ENCODE measurements at regions not wholly inside any gene's neighbourhood (a gene's known extent, or its start where the extent isn't known, plus 50 kb on each side); places are given as distances from the start of the nearest gene placed in this dataset.
A peak's percentile ranks its signal among the peaks of the same experiment; 100 is the strongest.

DNA sequence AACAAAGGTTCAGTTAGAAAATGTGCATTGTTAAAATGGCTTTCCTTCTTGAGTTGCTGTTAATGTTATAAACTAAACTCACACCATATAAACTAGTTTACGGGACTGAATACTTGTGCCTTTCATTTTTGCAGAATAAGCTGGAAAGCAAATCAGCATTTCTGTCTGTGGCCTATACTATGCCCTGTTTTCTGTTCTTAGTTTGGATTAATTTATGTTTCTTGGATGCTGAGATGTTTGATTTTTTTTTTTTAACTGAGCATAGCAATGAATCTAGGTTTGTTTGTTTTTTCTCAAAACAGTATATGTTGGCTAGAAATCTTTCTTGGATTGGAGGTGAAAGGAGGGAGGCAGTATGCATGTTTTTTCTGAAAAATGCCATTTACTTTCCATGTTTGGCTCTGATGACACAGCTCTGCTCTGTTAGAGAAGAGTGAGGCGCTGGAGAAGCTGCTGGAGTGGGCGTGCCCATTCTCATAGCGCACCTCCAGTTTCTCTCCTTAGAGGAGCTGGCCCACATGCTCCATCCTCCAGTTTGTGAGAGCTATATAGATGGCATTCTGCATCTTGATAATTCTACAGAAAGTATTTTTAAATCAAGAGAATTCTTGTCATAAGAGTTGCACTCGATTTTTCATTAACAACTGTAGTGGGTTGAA is 423.6 kb upstream of the TPM1 start:
- no peak for DNase-seq

DNA sequence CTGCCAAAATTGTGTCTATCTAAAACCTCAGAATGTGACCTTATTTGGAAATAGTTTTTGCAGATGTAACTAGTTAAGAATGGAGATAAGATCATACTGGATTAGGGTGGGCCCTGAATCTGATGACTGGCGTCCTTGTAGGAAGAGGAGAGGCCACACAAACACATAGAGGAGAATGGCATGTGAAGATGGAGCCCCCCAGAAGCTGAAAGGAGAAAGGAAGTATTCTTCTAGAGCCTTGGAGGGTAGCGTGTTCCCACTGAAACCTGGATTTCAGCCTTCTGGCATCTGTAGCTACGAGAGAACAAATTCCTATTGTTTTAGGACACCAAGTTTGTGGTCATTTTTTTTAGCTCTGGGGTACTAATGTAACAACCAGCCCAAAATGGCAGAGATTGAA is 423.0 kb upstream of the TPM1 start:
- no peak for DNase-seq

DNA sequence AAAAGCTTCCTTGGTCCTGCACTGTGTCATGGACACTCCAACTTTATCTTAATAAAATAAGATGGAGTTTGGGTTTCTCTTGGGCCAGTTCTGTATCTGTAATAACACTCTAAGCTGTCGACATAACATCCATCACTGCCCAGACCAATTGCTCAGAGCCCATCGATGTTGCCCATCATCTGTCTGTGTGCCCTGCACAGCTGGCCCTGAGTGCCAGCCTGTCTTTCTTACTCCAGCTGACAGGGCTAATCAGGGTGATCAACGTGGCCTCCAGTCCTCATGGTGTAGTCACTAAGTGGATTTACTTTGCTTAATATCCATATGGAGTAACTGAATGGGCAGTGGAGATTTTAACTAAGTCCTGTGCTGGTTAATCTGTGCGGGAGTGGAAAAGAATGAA is 419.8 kb upstream of the TPM1 start:
- no peak for DNase-seq

DNA sequence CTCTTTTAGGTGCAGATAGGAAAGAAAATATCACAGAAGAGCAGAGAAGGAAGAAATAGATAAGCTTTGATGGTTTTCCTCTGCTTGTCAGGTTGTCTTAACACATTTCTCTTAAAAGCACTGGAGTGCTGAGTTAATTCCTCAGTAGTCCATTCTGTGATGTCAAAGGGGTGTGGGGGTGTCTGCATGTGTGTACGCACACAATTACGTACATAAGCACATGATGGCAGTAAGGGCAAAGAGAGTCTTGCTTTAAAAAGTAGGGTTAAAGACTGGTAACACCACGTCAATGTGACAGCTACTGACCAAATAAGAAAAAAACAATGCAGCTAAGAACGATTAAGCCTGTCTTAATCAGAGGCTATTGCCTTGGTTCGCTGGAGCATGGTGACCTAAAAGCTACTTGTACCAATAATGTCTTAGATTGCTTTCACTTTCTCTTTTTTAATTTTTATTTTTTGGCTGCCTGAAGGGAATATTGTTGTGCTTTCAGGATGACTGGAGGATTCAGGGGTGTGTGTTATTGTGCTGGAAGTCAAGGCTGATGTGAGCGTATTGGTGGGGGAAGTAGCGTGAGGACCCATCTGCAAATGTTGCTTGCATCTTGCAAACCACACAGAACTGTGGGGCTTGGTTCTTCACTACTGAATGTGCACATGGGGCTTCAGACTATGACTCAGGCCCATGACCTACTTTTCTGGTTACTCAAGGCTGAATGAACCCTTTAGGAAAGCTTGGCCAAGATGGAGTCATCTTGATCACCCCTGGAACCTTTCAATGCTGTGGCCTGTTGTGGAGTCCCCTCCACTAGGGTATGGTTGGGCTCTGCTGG is 417.8 kb upstream of the TPM1 start:
- DNase-seq: no peak

DNA sequence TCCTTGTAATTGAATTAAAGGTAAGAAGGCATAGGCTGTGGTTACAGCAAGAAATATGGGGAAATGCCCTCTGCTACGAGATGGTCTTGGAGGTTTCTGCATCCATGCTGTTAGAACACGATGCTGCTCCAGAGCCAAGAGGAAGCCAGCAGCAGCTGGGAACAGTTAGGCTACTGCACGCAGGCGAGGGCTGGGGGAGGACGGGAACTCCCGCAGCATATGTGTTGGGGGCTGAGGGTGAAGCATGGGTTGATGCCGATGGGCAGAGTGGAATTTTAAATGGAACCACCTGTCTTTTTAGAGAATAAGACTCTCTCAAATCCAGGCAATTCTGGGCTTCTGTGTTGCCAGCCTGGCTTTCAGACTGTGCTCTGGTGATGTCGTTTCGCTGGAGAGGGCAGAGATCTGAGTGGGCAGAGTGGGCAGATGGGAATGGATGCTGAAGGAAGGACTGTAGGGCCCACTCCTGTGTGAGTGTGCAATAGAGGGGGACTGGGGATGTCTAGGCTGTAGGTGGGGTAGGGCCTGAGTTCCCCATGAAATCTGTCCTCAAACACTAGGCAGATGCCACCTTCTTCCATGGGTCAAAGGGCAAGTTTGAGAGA is 417.0 kb upstream of the TPM1 start:
- DNase-seq: peak; percentile 23

DNA sequence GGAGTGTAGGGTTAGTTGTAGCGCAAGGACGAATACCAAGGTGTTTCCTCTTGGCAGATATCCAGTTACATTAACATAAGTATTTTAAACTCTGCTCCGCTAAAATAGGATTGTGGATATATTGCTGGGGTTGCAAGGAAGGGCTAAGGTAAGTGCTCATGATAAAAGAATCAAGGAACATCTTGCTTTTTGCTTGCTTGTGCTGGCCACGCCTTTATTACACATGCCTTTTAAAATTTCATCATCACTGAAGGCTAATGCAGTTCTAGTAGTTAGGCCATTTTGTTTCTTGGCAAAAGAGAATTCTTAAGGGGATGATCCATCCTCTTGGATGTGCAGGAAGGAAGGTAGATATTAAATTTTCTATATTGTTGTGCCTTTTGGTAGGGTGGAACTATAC is 415.6 kb upstream of the TPM1 start:
- DNase-seq: no peak

DNA sequence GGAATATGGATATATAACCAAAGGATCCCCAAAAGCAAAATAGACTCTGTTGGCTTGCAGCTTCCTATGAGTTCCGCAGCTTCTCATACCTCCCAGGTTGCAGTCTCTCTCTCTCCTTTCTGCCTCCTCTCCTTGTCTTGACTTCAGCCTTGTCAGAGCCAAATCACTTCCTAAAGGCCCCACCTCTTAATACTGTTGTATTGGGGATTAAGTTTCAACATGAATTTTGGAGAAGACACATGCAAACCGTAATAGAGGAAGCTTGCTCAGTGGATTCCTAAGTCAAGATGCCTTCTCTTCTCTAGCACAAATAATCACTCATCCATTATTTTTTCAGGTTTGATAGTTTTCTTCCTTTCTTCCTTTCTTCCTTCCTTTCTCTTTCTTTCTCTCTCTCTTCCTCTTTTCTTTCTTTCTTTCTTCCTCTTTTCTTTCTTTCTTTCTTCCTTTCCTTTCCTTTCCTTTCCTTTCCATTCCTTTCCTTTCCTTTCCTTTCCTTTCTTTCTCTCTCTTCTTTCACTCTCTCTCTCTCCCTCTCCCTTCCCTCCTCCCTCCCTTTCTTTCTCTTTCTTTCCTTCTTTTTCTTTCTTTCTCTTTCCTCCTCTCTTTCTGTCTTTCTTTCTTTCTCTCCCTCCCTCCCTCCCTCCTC is 411.3 kb upstream of the TPM1 start:
- no peak for DNase-seq

DNA sequence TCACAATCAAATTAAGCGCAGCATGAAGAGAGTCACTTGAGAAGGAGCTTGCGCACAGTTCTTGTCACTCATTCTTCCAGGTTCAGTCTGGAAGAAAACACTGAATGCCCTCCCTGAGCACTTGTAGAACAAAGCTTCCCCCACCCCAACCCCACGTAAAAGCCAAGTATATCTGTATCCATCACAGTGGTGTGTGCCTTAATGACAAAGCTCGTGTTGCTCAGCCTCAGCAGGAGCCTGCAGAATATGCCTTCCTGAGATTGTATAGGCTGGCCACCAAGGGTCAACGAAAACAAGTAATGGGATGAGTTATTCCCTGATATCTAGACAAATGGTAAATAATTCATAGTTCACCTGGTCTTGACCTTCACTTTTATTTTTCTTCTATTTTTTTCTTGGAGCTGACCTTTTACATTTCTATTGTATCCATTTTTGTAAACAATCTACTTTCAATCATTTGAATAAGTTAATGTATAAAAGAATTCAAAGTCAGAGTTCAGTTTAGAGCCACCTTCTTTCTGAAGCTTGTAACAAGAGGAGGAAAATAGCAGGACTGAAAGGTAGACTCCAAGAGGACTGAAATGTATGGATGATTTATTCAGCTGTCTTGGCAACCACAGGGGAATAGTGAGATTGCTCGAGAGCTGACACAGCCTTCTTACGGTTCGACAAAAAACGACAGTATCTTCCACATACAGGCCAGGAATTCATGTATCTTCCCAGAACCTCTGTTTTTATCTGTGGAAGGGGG is 405.5 kb upstream of the TPM1 start:
- DNase-seq: peak; percentile 11

DNA sequence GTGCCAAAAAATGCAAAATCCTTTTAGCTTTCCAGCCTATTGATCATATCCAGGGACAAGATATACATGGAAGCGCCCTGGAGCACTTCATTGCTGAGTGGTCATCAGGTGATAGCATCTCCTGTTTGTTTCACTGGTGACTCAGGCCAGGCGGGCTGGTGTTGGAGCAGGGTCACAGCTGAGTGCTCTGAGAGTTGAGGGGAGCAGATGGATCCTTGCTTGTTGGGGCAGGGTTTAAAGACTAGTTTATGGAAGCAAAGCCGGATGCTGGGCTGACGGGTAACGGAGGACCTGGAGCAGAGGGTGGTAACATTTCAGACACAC is 405.0 kb upstream of the TPM1 start:
- no peak for DNase-seq

DNA sequence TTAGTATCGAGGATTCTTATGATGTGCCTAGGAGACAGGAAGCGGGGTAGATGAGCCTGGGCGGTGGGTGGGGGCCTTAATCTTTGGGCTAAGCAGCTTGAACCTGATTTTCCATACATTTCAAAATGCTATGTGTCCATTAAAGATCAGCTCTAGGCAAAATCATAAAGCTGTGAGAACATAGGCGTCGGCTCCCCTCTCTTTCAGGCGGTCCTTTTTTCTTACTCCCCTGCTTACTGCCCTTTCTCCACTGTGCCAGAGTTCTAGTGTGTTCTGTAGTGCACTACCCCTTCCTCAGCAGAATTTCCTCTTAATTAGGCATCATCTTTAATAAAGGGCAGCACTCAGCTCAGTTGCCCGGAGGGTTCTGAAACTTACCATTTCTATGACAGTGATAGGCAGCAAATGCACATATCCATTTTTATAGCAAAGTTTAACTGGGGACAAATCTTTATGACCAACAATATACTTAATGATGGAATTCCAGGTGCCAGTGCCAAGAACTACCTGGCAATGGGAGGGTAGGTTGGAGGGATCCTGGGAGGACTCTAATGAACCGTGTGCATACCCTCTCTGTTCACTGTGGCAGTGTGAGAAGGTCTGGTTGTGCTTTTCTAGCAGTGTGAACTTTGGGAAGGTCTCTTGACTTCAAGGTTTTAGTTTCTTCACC is 404.5 kb upstream of the TPM1 start:
- no peak for DNase-seq

DNA sequence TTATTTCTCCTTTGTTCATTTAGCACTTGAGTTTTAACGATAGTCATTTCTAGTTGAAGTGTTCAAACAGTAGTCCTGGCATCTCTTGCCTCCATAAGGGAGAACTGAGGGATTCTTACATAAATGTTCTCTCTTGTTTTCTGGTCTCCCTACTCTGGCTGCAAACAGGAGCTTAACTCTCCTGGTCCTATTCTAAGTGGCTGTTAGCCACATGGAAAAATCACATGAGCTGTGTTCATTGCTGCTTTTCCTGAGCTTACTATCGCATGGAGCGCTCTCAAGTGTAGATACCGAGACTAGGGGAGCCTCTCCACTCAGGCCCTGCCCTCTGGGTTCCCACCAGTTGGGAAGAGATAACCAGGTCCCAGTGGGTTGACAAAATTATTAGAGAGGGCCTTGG is 403.1 kb upstream of the TPM1 start:
- DNase-seq: no peak

DNA sequence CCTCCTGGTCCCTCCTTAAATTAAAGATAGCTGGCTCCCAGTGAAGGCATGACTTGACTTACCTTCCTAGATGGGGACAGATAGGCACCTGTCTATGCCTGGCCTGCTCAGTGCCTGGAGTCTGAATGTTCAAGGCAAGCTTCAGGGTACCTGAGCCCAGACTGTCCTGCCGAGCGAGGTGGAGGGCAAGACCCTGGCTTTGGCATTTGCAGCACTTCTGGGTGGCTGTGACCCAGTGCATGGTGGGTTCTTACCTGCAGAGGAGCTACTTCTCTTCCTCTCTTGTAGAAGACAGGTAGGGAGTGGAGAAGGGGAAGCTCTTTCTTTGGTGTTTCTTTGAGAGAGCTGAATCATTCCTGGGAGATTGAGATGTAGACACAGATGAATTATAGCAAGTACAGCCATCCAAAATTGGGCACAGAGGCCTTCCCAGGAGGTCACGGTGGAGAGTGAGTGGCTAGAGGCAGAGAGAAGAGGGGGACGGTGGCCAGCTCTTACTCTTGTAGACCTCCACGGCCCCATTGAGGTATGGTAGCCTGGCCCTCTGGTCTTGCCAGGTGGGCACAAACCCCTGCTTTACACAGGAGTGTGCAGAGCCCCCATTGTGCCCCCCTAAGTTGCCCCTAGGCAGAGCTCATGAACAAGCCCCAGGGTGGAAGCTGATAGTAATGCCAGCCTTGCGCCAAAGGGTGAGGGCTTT is 402.5 kb upstream of the TPM1 start:
- DNase-seq: no peak

DNA sequence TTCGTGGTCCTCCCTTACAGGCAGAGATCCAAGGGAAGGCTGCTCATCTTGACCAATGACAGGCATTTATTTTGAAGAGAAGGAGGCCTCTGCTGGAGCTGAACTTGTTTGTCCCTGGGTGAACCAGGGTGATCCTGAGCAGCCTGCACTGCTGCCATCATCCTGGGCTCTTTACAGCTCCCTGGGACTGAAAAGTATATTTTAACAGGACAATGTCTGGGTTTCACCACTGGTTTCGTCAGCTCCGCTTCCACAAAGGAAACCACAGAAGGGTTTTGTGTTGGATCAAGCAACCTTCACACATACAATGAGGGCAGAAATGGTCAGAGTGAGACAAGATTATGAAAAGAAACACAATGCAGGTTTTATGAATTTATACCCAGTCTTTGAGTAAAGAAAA is 400.7 kb upstream of the TPM1 start:
- no peak for DNase-seq

DNA sequence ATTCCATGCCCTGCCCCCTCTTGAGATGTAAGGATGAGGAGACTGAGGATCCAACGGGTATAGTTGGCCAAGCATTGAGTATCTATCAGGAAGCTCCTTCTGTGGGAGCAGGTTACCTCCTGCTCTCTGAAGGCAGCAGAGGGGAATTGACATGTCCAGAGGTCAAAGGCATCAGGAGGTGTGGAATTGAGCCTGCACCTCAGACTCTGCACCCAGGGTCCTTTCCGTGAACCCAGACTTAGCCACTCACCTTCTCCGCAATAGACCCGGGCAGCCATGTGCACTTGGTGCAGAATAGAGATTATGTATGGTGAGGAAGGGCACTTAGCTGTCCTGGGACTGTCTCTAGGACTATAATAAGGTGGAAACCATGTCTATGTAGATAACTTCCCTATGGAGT is 399.0 kb upstream of the TPM1 start:
- DNase-seq: no peak

DNA sequence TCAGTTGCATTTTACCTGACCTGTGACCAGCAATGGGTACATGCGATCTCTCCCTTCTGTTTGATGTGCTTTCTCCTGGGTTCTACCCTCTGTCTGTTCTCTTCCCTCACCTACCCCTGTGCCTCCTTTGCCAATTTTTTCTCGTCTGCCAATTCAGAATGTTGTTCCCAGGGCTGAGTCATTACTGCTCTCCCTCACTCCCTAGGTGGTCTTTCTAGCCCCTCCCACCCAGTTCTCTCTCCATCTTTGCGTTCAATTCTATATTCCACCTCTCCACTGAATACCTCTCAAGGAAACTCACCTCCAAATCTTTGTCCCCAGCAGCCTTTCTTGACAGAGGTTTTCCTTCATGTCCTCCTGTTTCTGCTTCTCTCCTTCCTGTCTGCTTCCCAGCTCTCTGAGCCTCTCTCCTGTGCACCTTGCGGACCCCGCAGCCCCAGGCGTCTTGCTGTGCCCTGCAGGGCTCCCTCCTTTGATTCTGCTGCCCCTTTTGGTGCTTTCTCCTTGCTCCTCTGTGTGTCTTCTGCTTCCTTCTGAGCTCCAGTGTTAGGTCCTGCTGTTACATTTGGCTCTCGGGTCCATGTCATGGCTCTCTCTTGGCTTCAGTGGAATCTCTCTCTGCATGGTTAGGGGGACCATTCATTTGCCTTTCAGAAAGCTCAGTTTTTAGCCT is 398.2 kb upstream of the TPM1 start:
- DNase-seq: no peak

DNA sequence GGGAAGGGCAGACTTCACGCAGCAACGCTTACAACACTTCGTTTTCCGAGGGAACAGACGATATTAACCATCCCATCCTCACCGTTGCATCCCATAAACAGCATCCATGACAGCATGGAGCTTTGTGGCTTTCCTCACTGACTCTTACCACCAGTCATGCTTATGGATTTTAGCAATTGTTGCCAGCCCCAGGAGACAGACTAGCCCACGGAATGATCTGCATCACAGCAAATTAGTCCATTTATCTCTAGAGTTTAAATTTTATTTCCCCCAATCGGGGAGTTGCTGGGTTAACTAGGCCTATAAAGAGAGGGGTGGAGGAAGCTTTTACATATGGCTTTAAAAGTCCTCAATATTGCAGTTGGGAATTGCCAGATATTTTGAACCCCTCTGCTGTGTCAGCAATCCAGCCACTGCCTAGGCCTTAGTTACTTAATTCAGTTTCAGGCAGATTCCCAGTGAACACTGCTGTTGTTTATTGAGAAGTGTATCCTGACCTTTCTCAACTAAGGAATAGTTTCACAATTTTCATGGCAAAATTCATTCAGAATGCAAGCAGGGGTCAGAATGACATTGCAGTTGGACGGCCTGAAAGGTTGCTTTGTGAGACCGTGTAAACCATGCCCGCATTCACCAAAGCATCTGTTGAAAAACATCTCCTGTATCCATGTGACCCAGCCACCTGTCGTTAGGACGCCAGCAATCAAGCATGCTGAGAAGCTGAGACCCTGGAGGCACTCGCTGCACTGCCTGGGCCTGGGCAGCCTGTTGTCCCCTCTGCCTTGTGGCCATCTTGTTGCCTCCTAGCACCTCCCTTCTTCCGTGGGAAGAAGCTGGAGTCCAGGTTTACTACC is 397.4 kb upstream of the TPM1 start:
- peak; percentile 85 for DNase-seq

DNA sequence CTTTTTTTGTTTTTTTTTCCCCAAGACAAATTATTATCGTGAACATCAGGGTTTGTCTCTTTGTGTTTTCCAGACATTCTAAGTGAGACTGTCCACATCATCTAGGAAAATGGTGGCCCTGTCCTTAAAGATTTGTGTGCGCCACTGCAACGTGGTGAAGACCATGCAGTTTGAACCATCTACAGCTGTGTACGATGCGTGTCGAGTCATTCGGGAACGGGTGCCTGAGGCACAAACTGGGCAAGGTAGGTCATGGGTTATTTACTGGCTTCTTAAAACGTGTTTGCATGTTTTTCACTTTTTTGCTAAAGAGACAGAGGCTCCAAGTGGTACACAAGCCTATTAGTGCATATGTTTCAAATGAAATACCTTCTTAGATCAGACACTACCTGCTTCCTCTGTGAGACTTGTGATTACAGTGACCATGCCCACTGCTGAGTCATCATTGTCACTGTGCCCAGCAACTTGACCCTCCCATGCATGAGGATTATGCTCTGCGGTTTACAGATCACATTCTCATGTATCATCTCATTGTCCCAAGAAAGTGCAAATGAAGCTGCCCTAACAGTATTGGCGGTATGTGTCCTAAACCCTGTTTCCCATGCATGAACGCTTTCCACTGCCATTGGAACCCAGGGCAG is 395.2 kb upstream of the TPM1 start:
- DNase-seq: no peak

DNA sequence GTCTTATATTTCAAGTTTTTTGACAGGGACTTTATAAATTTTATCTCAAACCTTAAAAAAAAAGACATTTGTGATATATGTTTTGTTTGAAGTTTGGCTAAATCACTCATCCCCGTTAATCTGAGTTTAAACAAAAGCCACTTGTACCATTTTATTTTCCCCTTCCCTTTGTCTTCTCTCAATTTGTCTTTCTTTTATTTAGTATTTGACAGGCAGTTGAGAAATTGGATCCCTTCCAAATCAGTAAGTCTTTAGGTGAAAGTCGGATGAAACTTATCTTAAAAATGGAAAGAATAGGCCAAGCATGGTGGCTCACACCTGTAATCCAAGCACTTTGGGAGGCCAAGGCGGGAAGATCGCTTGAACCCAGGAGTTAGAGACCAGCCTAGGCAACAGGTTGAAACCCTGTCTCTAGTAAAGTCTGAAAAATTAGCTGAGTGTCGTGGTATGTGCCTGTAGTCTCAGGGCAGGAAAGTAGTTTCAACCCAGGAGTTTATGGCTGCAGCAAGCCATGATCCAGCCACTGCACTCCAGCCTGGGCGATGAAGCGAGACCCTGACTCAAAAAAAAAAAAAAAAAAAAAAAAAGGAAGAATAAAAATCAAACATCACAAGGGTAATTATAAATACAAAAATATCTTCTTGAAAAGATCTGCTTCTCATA is 394.6 kb upstream of the TPM1 start:
- DNase-seq: no peak

DNA sequence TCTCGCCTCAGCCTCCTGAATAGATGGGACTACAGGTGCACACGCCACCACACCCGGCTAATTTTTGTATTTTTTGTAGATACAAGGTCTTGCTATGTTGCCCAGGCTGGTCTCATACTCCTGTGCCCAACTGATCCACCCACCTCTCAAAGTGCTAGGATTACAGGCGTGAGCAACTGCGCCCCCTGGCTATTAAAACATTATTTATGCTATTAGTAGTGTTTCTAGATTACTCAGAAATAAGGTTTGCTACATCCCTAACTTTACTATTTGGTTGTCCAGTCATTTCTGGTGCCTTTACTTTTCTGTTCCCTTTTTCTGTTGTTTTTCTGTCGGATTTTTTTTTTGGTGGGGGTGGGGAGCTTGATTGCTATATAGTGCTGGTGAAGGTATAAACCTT is 393.6 kb upstream of the TPM1 start:
- DNase-seq: no peak
